DND-41 (cell line): ENCODE measurements at regions not wholly inside any gene's neighbourhood (a gene's known extent, or its start where the extent isn't known, plus 50 kb on each side); places are given as distances from the start of the nearest gene placed in this dataset.

Source experiments
- ATAC-seq: fragments of 200-7000 bp; cut with Tn5 transposase; 3 replicates; pipeline ENCODE4 v1.9.1; 2021; ENCODE audit warnings: low read depth; ENCODE audit not compliant: insufficient read depth
- DNase-seq: peaks from one replicate; pipeline ENCODE4 v3.0.0-alpha.2; 2020
- H2AFZ ChIP-seq: 2 replicates; pipeline ENCODE4 v1.6.0; 2012; ENCODE audit warnings: low read depth, low read length
- H3K27ac ChIP-seq: 2 replicates; pipeline ENCODE4 v1.5.1; 2012; ENCODE audit warnings: low read length, inconsistent platforms
- H3K27me3 ChIP-seq: fragments of 200-600 bp; sonication (generic); 2 replicates; pipeline ENCODE4 v1.6.0; 2012; ENCODE audit warnings: low read length, mild to moderate bottlenecking, inconsistent platforms; ENCODE audit not compliant: insufficient read depth, poor library complexity
- H3K36me3 ChIP-seq: 2 replicates; pipeline ENCODE4 v1.5.1; 2012; ENCODE audit warnings: low read length, inconsistent platforms; ENCODE audit not compliant: insufficient read depth
- H3K4me1 ChIP-seq: 2 replicates; pipeline ENCODE4 v1.5.1; 2012; ENCODE audit warnings: mild to moderate bottlenecking, low read length; ENCODE audit not compliant: insufficient read depth
- H3K4me2 ChIP-seq: 2 replicates; pipeline ENCODE4 v1.6.0; 2012; ENCODE audit warnings: mild to moderate bottlenecking, moderate library complexity, low read length, inconsistent platforms; ENCODE audit not compliant: insufficient read depth
- H3K4me3 ChIP-seq, 2 experiments: fragments of 200-600 bp in 1 of 2; shearing (Covaris generic) in 1 of 2; 2 replicates each; pipeline ENCODE4 v1.5.1; 2012 to 2016; ENCODE audit warnings: inconsistent platforms in 2 of 2, low read length in 2 of 2, mild to moderate bottlenecking in 2 of 2, low read depth in 1 of 2, moderate library complexity in 1 of 2
- H3K79me2 ChIP-seq: 2 replicates; pipeline ENCODE4 v1.6.0; 2012; ENCODE audit warnings: low read length, inconsistent platforms; ENCODE audit not compliant: insufficient read depth
- H3K9ac ChIP-seq: 2 replicates; pipeline ENCODE4 v1.6.0; 2012; ENCODE audit warnings: low read depth, mild to moderate bottlenecking, inconsistent platforms, low read length, moderate library complexity
- H3K9me3 ChIP-seq: 2 replicates; pipeline ENCODE4 v1.5.1; 2012; ENCODE audit warnings: low read length, moderate library complexity, mild to moderate bottlenecking, inconsistent platforms; ENCODE audit not compliant: insufficient read depth, severe bottlenecking
- H4K20me1 ChIP-seq: 2 replicates; pipeline ENCODE4 v1.6.0; 2012; ENCODE audit warnings: low read length; ENCODE audit not compliant: insufficient read depth
- CTCF ChIP-seq: IDR thresholded peaks from 2 replicates; pipeline ENCODE4 v1.5.1; 2012; ENCODE audit warnings: borderline replicate concordance, low read length, moderate library complexity, mild to moderate bottlenecking; ENCODE audit not compliant: poor library complexity, severe bottlenecking; ENCODE audit errors: extremely low read depth
- EZH2 ChIP-seq: IDR thresholded peaks from 3 replicates; pipeline ENCODE4 v1.6.1; 2012; ENCODE audit warnings: borderline replicate concordance, low read depth, mild to moderate bottlenecking, moderate library complexity, low read length, inconsistent platforms; ENCODE audit not compliant: severe bottlenecking

- Histone ChIP-seq H4K20me1 (no peaks in the 10 kb centered on the region), H3K4me1 (no peaks in the 10 kb centered on the region), H3K27ac (no peak overlapping the region), H3K4me2 (no peak overlapping the region), H3K79me2 (no peaks in the 10 kb centered on the region), H3K36me3 (no peaks in the 10 kb centered on the region), H3K27me3 (peaks cover 4% of the 10 kb centered on the region), H3K9ac (no peak overlapping the region), H2AFZ (no peak overlapping the region), H3K4me3 (no peak overlapping the region), H3K9me3 (no peaks in the 10 kb centered on the region)
- no peak for ATAC-seq
- DNase-seq: no peak
- TF ChIP-seq CTCF (no peak), EZH2 (no peak)
These were observed 367.5 kb downstream of the DEPDC1B start for GRCh38 chr5:60332244-60333004.

- Histone ChIP-seq H3K27me3 (peaks cover 4% of the 10 kb centered on the region), H3K36me3 (no peaks in the 10 kb centered on the region), H2AFZ (no peak overlapping the region), H3K4me2 (no peak overlapping the region), H4K20me1 (no peaks in the 10 kb centered on the region), H3K4me3 (no peak overlapping the region), H3K27ac (no peak overlapping the region), H3K9ac (no peak overlapping the region), H3K4me1 (no peaks in the 10 kb centered on the region), H3K9me3 (no peaks in the 10 kb centered on the region), H3K79me2 (no peaks in the 10 kb centered on the region)
- ATAC-seq (no peak), DNase-seq (no peak)
- TF ChIP-seq CTCF (no peak), EZH2 (no peak)
These were observed 369.7 kb downstream of the DEPDC1B start for GRCh38 chr5:60330236-60330635.

- no peak overlapping the region for H3K4me3 ChIP-seq
- peaks cover 4% of the 10 kb centered on the region for H3K27me3 ChIP-seq
- no peaks in the 10 kb centered on the region for H3K4me1 ChIP-seq
- no peak overlapping the region for H3K9ac ChIP-seq
- TF ChIP-seq CTCF (no peak), EZH2 (no peak)
- H2AFZ ChIP-seq: no peak overlapping the region
- no peak for DNase-seq
- H4K20me1 ChIP-seq: no peaks in the 10 kb centered on the region
- no peak overlapping the region for H3K27ac ChIP-seq
- H3K4me2 ChIP-seq: no peak overlapping the region
- no peaks in the 10 kb centered on the region for H3K79me2 ChIP-seq
- H3K9me3 ChIP-seq: no peaks in the 10 kb centered on the region
- no peaks in the 10 kb centered on the region for H3K36me3 ChIP-seq
- no peak for ATAC-seq
These were observed 374.1 kb downstream of the DEPDC1B start for GRCh38 chr5:60325870-60326269.

GRCh38 chr5:60323596-60323995, 376.4 kb downstream of the DEPDC1B start:
- no peak for ATAC-seq
- Histone ChIP-seq H3K4me3 (no peak overlapping the region), H3K4me1 (no peaks in the 10 kb centered on the region), H3K79me2 (no peaks in the 10 kb centered on the region), H4K20me1 (no peaks in the 10 kb centered on the region), H3K27ac (no peak overlapping the region), H3K9ac (no peak overlapping the region), H3K4me2 (no peak overlapping the region), H3K27me3 (no peaks in the 10 kb centered on the region), H3K36me3 (no peaks in the 10 kb centered on the region), H2AFZ (no peak overlapping the region), H3K9me3 (no peaks in the 10 kb centered on the region)
- TF ChIP-seq EZH2: no peak
- no peak for TF ChIP-seq CTCF
- no peak for DNase-seq
